ENCODE measurements at regions not wholly inside any gene's neighbourhood (a gene's known extent, or its start where the extent isn't known, plus 50 kb on each side); places are given as distances from the start of the nearest gene placed in this dataset.
"Not testable (repeated sequence)": the region's sequence is repeated elsewhere in the genome, so short reads cannot be mapped to it uniquely, and the experiment has no call there.

DNA sequence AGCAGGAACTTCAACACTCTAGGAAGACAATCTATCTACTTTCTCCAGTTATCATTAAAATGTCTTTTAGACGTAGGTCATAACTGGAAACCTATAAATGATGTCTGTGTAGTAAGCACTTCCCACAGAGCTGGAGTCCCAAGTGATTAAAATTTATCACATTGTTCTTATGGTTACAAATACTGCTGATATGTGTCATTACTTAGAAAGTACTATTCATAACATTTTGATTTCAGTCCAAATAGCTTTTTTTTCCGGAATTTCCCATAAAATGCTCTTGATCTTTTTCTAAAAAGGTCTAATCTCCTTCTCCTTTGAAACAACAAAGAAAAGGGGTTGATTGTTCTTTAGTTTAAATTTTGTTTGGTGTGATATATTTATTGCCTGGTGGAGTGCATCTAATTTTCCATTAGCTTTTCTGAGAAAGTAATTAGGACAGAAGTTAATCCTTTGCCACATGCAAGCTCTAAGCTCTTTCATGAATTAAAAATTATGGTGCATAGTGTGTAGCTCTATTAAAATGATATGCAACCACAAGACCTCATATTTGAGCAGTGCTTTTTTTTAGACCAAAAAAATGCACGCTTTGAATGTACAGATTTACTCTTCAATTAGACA is 132.7 kb upstream of the TCF21 start:
- DNase-seq (ENCODE audit: low spot score), result no peak

DNA sequence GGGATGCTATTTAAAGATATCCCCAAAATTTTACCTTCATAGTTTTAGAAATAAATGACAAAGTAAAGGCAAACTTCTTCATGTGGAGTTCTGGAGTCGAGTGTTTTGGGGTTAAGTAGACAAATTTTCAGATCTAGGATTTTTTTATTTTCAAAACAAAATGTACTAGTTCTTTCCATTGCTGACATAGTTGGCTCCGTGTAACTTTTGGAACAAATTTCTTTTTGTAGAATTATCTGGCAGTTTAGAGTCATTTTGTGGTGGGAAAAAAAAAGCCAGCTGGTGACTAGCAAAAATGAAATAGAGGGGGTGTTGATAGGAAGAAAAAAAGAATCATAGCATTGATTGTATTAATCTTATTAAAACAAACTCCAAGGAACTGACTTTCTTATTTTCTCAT is 131.6 kb upstream of the TCF21 start:
- no peak for DNase-seq (ENCODE audit: low spot score)

DNA sequence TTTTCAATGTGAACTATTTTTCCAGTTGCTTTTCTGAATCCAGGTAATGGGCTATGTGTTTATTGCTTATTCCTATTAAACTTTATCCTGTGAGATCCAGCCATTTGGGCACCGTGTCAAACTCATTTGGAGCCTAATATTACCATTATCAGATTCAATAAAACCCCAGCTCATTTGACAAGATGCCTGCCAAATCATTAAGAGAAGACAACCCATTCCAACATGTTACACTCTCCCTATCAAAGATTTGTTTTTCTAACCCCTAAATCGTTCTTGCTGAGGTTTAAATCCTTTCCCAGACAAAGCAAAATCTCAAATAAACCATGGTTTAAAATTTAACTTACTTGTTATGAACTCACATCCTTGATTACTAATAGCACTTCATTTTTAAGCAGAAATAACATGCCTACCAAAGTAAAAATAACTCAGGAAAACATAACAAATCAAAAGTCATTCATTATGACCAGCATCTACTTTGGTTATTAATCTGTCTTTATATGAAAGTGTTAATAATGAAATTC is 130.0 kb upstream of the TCF21 start:
- no peak for DNase-seq (ENCODE audit: low spot score)

DNA sequence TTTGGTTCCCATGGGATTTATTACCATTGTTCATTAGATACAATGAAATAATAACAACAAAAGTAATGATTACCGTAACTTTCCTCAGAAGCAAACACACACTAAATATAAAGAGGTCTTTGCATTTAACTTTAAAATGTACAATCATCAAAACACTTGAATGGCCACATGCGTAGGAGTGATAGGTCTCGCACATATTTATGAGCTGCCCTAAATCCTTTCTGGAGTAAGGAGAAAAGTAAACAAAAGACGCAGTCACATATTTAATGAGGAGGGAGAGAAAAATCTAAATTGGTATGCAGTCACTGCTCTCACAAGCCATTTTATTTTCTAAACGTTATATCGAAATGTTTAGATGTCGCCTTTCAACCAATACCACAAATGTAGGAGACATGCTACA is 129.4 kb upstream of the TCF21 start:
- DNase-seq (ENCODE audit: low spot score), result no peak

DNA sequence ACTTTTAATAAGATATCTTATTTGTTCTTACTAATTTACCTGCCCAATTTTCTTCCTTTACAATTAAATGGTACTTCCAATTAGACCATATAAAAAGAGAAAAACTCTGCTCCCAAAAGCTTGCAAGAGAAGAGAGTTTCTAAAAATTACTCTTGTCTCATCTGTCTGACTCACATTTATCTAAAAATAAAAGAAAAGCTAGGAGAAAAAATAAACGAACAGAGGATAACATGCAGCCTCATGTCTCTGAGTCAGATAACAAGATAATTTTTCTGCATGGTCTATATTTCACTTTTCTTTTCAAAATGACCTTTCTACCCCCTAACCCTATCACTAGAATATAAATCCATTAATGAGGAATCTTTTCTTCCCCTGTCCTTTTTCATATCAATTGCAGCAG is 127.2 kb upstream of the TCF21 start:
- DNase-seq (ENCODE audit: low spot score), result no peak

DNA sequence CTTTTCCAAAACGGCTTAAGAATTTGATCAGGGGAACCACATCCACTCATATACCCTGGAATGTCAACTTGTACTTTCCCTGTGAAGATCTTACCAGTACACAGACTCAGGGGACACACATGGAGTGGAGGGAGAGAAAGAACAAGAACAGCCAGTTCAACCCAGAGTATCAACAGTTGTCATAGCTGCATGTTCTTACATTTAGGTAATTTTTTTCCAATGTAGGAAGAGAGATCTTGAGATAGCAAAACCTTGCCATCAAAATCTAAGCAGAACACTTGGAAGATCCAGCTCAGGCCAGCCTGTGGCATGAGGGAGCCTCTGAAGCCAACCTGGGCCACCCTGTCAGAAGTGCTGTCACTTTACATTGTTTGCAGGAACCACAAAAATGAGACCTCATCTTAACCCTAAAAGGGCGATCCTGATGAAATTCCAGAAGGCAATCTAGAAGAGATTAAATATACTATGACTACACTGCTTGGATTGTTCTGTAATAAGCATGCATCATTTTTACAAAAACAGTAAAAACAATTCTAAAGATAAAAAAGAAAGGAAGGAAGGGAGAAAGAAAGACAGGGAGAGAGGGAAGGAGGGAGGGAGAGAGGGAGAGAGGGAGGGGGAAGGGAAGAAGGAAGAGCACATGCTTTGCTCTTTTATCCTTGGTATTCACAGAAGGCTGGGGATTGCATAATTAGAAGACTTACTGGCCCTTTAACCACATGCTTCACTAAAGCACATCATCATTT is 124.7 kb upstream of the TCF21 start:
- DNase-seq (ENCODE audit: low spot score), result peak; percentile 22

DNA sequence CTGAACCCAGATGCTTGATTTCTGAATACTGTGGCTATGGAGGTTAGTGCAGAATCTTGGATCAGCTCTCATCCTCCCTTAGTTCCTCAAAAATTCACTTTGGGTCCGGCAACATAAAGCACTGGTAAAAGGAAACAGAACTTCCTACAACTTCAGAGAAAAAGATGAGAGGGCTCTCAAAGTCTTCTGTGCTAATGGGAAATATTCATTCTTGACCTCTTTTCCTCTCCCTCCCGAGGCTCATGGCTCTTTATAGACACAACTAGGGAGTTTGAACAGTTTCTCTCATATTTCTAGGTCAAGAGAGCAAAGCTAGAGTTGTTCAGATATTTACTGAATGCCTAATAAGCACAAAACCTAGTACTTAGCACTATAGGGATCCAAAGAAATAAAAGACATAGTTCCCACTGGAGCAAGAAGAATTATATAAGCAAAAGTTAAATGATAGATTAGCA is 124.1 kb upstream of the TCF21 start:
- DNase-seq (ENCODE audit: low spot score), result no peak

DNA sequence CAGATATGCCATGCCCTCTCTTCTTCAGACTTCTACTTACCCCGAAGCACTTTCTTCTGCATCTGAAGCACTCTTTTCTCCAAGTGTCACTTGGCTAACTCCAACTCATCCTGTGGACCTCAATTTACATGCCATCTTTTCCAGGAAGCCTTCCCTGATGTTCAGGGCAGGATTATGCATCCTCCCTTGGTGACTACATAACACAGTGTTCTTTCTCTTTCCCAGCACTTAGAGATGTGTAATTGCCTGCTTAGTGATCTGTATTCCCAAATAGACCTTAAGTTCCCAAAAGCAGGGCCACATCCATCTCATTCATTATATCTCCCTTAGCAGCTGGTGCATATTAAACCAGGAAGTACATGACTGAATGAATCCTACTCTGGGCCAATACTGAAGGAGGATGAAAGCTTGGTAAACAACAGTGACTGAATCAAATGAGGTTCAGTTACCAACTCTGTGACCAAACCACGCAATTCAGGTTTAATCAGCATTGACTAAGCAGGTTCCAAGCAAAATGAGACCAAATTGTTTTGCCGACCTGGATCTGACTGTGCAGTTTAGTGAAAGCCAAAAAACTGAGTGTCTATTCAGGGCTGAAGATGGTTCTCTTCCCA is 121.4 kb upstream of the TCF21 start:
- DNase-seq (ENCODE audit: low spot score), result peak; percentile 46

DNA sequence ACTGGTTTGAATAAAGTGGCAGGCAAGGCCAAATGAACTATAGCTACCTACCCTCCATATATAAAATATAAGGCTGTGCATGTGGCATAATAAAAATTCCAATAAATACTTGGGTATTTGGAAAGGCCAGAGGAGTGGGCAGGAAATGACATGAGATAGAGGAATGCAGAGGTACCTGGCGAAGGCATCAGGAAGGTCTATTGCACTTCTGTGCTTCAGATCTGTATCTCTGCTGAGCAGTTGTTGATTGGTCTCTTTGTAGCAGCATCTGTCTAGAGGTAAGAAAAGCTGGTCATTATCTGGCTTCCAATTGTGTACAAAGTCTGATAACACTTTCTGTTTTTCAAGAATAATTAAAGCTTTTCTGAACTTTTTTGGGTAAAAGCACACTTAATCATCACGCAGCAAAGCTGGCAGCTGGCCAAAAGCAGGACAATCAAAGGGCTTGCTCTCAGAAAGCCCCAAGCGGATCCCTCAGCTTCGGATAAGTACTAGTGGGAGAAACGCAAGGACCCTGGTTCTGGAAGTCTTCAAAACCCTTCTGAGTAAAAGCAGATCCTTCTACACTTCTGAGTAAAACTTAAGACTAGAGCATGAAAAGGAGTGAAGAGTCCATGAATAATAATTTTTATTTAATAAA is 120.1 kb upstream of the TCF21 start:
- peak; percentile 22 for DNase-seq (ENCODE audit: low spot score)

DNA sequence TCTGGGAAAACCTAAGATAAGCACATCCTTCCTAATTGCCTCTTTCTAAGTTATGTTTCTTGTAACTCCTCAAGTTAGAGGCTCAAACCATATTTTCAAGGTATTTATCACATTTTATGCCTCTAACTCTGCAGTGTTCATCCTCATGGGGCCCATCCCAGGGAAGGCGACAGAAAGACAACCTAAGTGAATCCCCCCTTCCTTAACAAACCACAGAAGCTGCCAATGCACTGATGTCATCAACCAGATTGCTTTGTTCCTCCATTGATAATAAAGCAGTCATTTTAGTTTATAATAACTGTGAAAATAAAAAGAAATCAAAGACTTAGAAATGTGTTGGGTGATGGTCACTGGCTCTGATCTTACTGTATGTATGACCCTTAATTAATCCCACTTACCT is 119.5 kb upstream of the TCF21 start:
- DNase-seq (ENCODE audit: low spot score), result peak; percentile 23

DNA sequence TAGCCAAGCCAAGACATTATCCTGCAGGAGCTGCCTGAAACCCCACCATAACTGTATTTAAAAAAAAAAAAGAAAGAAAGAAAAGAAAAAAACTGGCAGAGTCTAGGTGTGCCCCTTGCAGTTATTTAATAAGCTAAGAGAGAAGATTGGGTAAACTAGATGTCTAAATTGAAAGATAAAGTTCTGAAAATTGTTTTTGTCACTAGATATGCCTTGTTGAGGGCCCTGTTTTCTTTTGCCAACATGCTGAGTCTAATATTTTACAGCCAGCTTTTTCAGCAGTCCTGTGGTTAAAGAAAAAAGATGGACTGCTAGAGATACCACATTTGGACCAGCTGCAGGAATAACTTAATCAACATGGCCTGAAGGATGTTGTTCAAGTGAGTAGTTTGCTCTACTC is 116.3 kb upstream of the TCF21 start:
- DNase-seq (ENCODE audit: low spot score), result no peak

DNA sequence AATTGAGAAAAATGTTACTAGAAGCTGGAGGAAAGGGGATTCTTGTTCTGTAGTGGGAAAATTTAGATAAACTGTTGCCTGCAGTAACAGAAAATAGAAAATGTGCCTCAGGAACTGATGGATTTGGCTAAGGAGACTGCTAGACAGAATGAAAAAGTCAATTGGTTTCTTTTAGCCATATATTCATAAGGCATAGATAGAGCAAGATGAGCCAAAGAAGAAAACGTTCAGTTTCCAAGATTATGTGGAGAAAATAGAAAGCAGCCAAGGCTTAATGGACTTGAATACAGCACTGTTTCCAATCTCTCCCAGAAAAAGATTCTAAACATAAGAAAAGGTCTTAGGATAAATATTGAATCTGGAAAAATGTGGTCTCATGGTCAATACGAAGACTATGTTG is 115.1 kb upstream of the TCF21 start:
- no peak for DNase-seq (ENCODE audit: low spot score)

DNA sequence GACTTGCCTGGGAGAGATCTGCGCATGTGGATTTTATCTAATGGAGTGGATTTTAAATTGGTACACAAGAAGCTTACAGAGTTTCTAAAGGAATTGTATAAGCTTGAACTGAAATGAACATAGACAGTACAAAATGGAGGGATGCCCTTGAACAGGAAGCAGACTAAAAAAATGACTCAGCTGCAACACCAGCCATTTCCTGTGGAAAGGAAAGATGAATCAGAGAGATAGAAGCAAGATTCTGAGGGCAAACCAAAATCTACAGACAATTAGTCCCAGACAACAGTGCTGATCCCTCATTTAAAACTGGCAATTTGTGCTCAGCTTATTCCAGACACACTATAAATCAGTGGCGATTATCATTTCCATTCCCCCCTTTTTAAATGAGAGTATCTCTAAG is 114.6 kb upstream of the TCF21 start:
- peak; percentile 77 for DNase-seq (ENCODE audit: low spot score)

DNA sequence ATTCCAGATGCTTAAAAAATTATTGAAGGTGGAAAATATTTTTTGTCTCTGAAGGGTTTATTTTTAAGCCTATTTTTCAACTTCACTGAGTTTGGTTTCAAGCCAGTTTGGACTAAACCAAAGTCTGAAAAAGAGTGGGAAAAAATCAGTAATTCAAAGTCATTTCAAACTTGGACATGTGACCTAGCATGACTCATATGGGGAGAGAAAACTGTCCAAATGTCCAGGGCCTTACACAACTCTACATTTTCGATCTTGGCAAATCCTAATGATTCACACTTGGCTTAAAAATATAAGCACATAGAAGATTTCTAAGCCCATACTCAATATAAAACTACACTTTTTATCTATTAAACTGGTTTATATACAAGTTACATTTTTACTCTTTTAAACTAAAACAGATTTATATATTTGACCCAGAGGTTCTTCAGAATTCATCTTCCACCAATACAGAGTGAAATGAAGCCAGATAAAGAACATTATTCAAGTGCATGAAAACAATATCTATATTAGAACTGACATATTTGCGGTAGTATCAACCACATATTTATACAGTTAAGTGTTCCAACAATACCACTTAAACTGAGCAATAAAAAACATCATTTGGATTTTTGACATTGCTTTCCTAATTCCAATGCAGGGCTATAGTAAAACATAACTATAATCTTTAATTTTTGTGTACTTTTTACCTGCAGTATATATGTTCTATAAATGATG is 110.3 kb upstream of the TCF21 start:
- DNase-seq (ENCODE audit: low spot score), result peak; percentile 25

DNA sequence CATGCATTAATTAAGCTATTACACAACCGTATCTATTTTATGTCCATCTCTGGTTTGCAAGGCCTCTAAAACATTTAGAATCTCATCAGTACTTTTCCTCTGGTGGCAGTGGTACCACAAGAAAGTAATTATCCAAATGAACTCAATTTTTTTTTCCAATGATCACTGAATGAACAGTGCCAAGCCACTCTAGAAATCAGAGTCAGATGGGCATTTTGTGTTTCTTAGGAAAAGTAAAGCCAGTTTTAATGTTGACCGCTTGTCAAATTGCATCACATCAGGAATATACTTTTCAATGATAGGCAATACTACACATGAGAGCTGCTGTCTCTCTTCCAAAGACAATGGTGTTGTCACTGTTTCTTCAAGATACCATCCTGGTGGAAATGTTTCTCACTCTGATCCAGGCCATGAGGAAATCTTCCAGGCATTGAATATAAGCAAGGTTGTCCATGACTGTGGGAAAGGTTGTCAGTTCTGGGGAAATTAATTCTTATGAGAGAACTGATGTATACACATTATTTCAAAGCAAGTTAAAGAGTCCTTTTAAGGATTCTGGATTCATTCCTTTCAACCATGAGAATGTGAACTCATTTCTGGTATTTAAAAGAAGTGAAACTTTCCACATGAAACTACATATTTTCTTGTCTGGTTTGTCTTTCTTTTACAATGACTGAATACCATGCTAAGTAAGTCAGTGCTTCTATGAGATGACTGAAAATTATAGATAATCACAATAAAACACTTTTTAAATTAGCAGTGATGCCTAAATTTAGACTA is 108.8 kb upstream of the TCF21 start:
- DNase-seq (ENCODE audit: low spot score), result no peak

DNA sequence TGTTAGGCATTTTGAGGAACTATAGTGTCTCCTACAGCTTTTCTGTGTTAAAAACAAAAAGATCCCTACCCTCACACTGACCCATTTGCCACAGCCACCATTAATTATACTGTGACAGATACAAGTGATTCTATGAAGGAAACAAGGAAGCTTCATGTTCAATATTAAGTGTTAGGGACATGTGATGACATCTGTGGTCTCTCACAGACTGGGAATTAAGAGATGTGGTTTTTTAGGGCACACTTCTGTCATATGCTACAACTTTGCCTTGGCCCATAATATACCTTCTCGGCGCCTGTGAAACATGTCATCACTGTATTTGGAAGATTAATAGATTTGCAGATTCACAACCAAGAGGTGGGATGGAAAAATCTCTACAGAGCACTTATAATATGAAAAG is 102.9 kb upstream of the TCF21 start:
- DNase-seq (ENCODE audit: low spot score), result no peak

DNA sequence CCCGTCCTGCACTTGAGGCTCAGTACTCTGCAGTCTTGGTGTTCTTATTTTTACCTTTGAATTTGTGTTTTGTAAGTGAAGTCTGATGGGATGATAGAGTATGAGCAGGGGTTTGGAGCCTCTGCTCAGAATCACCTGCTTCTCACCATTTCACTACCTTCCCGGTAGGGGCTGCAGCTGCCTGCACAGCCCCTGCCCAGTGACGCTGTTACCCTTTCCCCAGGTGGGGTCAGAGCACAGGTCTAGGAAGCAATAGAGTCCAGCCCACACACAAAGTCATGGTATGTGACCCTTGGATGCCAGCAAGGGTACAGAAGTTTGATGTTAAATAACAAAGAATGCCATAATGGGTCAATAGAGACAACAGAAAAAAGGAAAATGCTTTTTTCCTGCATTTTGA is 101.8 kb upstream of the TCF21 start:
- no peak for DNase-seq (ENCODE audit: low spot score)

DNA sequence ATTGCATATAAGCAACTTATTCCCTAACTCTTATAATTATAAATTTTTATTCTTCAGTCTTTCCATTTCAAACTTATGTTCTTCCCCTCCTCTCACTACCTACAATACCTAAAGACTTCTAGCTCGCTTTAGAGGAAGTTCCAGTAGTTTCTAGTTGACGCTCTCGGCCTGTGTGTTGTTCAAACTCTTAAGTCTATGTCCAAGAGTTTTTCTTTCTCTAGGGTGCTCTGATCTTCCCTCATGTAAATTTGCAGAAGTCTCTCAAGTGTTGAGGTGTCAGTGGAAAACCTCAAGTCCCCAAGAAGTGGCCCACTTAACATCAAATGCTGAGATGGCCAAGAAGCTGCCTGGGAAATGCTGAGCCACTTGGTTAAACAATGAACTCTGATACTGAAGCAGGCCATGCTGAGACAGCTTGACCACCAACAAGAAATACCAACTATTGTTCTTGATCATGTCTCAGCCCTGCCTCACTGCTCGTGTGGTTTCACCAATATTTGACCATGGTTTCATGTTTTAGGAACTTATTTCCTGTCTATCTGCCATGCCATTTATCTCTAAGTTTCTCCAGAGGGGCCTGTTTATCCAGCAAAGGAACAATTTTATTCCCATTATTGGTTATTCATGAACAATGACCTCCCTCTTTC is 100.9 kb upstream of the TCF21 start:
- peak; percentile 52 for DNase-seq (ENCODE audit: low spot score)

DNA sequence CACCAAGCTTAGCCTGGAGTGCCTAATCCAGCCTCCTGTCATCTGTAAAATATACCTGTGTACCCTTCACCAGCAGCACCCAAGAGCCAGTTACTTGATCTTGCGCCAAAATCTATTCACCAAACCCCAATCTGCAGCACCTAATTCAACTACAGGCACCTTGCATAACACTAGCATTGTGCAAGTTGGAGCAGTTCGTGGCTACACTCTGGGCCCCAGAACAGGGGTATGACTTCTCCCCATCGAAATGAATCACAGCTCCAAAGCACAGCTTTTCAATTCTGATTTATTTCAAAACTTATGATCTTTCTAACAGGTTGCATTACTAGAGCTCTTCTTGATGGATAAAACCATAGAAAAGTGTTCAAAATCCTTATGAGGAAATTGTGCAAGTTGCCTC is 100.4 kb upstream of the TCF21 start:
- DNase-seq (ENCODE audit: low spot score), result no peak

DNA sequence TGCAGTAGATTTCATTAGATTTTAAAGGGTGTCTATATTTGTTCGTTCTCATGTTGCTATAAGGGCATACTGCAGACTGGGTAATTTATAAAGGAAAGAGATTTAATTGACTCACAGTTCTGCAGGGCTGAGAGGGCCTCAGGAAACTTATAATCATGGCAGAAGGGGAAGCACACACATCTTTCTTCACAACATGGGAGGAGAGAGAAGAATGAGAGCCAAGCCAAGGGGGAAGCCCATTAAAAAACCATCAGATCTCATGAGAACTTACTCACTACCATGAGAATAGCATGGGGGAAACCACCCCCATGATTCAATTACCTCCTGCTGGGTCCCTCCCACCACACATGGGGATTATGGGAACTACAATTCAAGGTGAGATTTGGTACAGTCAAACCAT is 99.5 kb upstream of the TCF21 start:
- DNase-seq (ENCODE audit: low spot score), result not testable (repeated sequence)

DNA sequence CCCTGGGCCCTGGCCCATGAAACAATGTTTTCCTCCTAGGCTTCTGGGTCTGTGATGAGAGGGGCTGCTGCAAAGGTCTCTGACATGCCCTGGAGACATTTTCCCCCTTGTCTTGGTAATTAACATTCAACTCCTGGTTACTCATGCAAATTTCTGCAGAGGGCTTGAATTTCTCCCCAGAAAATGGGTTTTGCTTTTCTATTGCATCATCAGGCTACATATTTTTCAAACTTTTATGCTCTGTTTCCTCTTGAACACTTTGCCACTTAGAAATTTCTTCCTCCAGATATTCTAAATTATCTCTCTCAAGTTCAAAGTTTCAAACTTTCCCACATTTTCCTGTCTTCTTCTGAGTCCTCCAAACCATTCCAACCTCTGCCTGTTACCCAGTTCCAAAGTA is 98.2 kb upstream of the TCF21 start:
- not testable (repeated sequence) for DNase-seq (ENCODE audit: low spot score)

Measured in kidney tubule cell (primary cell).